ENCODE measurements at regions not wholly inside any gene's neighbourhood (a gene's known extent, or its start where the extent isn't known, plus 50 kb on each side); places are given as distances from the start of the nearest gene placed in this dataset.

GRCh38 chr9:72431036-72431435 lies 66.0 kb upstream of the ZFAND5 start:
- no peak for DNase-seq

- no peak for DNase-seq
Observed at GRCh38 chr9:72428329-72428728, 63.3 kb upstream of the ZFAND5 start.

- no peak for DNase-seq
Observed at GRCh38 chr9:72427801-72428200, 62.8 kb upstream of the ZFAND5 start.

- DNase-seq = no peak
Observed at GRCh38 chr9:72424131-72424530, 59.1 kb upstream of the ZFAND5 start.

GRCh38 chr9:72422214-72422613 lies 57.2 kb upstream of the ZFAND5 start:
- no peak for DNase-seq

GRCh38 chr9:72420783-72421182 lies 55.8 kb upstream of the ZFAND5 start:
- no peak for DNase-seq

- no peak for DNase-seq
Observed at GRCh38 chr9:72415948-72416347, 50.9 kb upstream of the ZFAND5 start.

GRCh38 chr9:72415163-72415562 lies 50.2 kb upstream of the ZFAND5 start:
- no peak for DNase-seq

Measured in CD4-positive, alpha-beta T cell treated with Interleukin-21 for 1 hour (primary cell).